ENCODE measurements at regions not wholly inside any gene's neighbourhood (a gene's known extent, or its start where the extent isn't known, plus 50 kb on each side); places are given as distances from the start of the nearest gene placed in this dataset.

GRCh38 chr3:79976466-79976865 is 208.7 kb upstream of the ROBO1 start:
- TF ChIP-seq POLR2AphosphoS5 (IDR thresholded peaks at IDR 0.05; ENCODE audit: control insufficient read depth, insufficient read depth, low read depth, low read length) (no peak), RAD21 (CRISPR knock-in tag; conservative IDR thresholded peaks at IDR 0.05 in 1 of 2, IDR thresholded peaks at IDR 0.05 in 1 of 2) (no peak), GABPA (tag; conservative IDR thresholded peaks at IDR 0.05; ENCODE audit: low read depth) (no peak), ZNF311 (CRISPR knock-in tag; IDR thresholded peaks at IDR 0.05) (no peak)
- TF ChIP-seq, protein P1, sequence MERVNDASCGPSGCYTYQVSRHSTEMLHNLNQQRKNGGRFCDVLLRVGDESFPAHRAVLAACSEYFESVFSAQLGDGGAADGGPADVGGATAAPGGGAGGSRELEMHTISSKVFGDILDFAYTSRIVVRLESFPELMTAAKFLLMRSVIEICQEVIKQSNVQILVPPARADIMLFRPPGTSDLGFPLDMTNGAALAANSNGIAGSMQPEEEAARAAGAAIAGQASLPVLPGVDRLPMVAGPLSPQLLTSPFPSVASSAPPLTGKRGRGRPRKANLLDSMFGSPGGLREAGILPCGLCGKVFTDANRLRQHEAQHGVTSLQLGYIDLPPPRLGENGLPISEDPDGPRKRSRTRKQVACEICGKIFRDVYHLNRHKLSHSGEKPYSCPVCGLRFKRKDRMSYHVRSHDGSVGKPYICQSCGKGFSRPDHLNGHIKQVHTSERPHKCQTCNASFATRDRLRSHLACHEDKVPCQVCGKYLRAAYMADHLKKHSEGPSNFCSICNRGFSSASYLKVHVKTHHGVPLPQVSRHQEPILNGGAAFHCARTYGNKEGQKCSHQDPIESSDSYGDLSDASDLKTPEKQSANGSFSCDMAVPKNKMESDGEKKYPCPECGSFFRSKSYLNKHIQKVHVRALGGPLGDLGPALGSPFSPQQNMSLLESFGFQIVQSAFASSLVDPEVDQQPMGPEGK (CRISPR knock-in tag; IDR thresholded peaks at IDR 0.05; ENCODE audit: borderline replicate concordance), result no peak
- TF ChIP-seq, protein P2, sequence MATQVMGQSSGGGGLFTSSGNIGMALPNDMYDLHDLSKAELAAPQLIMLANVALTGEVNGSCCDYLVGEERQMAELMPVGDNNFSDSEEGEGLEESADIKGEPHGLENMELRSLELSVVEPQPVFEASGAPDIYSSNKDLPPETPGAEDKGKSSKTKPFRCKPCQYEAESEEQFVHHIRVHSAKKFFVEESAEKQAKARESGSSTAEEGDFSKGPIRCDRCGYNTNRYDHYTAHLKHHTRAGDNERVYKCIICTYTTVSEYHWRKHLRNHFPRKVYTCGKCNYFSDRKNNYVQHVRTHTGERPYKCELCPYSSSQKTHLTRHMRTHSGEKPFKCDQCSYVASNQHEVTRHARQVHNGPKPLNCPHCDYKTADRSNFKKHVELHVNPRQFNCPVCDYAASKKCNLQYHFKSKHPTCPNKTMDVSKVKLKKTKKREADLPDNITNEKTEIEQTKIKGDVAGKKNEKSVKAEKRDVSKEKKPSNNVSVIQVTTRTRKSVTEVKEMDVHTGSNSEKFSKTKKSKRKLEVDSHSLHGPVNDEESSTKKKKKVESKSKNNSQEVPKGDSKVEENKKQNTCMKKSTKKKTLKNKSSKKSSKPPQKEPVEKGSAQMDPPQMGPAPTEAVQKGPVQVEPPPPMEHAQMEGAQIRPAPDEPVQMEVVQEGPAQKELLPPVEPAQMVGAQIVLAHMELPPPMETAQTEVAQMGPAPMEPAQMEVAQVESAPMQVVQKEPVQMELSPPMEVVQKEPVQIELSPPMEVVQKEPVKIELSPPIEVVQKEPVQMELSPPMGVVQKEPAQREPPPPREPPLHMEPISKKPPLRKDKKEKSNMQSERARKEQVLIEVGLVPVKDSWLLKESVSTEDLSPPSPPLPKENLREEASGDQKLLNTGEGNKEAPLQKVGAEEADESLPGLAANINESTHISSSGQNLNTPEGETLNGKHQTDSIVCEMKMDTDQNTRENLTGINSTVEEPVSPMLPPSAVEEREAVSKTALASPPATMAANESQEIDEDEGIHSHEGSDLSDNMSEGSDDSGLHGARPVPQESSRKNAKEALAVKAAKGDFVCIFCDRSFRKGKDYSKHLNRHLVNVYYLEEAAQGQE (IDR thresholded peaks at IDR 0.05; ENCODE audit: borderline replicate concordance), result no peak
- TF ChIP-seq, protein P2 (CRISPR knock-in tag; IDR thresholded peaks at IDR 0.05; ENCODE audit: low read depth), result no peak

Data from K562 (cell line).